ENCODE measurements at regions not wholly inside any gene's neighbourhood (a gene's known extent, or its start where the extent isn't known, plus 50 kb on each side); places are given as distances from the start of the nearest gene placed in this dataset.

GRCh38 chr14:53509276-53510244 lies 356.4 kb upstream of the DDHD1 start:
- Histone ChIP-seq H4K20me1 (ENCODE audit: control insufficient read depth, insufficient read depth, low read length, poor library complexity, severe bottlenecking) (no peaks in the 10 kb centered on the region), H3K36me3 (replicated peaks in 1 of 2; ENCODE audit: control extremely low read depth in 1 of 2, control insufficient read depth in 1 of 2, extremely low read depth in 1 of 2, insufficient read depth in 2 of 2, low read length in 1 of 2) (no peaks in the 10 kb centered on the region), H3K9me3 (ENCODE audit: control extremely low read depth in 1 of 3, control insufficient read depth in 2 of 3, insufficient read depth in 1 of 3, low read length in 2 of 3) (peaks cover 0 to 1% (median 0%) of the 10 kb centered on the region in 3 donors), H3K9ac (ENCODE audit: low read length) (no peak overlapping the region), H3K4me1 (ENCODE audit: control insufficient read depth in 2 of 2, insufficient read depth in 2 of 2, low read length in 2 of 2) (no peaks in the 10 kb centered on the region), H2AFZ (ENCODE audit: insufficient read depth, low read depth, low read length, poor library complexity, severe bottlenecking) (no peak overlapping the region), H3K4me3 (ENCODE audit: control extremely low read depth in 1 of 5, extremely low read depth in 1 of 5, insufficient read depth in 1 of 5, low read depth in 2 of 5, low read length in 4 of 5) (no peak overlapping the region), H3K4me2 (replicated peaks; ENCODE audit: low read depth, low read length, poor library complexity, severe bottlenecking) (no peak overlapping the region), H3K27me3 (replicated peaks in 1 of 4; ENCODE audit: control extremely low read depth in 1 of 4, control insufficient read depth in 3 of 4, insufficient read depth in 4 of 4, low read length in 3 of 4) (no peaks in the 10 kb centered on the region), H3K27ac (ENCODE audit: low read length in 2 of 2) (no peak overlapping the region), H3K79me2 (ENCODE audit: control insufficient read depth, insufficient read depth, low read length) (no peaks in the 10 kb centered on the region)
- no peaks in the 10 kb centered on the region for H3K4me1 Mint-ChIP-seq
- WGBS (ENCODE audit: insufficient coverage), result 80% methylated on average over 7 of the region's 11 CpGs
- intact Hi-C loops (cut with micrococcal nuclease), result no loop called here
- no peak overlapping the region for H3K4me3 Mint-ChIP-seq
- peaks cover 5% of the 10 kb centered on the region for H3K9me3 Mint-ChIP-seq (ENCODE audit: insufficient read depth)
- ChIA-PET CTCF (no interaction called here), POLR2A (no interaction called here)
- DNase-seq (no peak), ATAC-seq (ENCODE audit: low read depth) (no peak)
- H3K27ac Mint-ChIP-seq, result no peak overlapping the region
- peaks cover 3% of the 10 kb centered on the region for H3K27me3 Mint-ChIP-seq
- no peak for TF ChIP-seq CTCF (IDR thresholded peaks at IDR 0.05)
- no peak for TF ChIP-seq EZH2 (IDR thresholded peaks at IDR 0.05; ENCODE audit: borderline replicate concordance, insufficient read depth, low read depth, low read length, poor library complexity, severe bottlenecking)

Measured in B cell (primary cell).